GM12872 (cell line): ENCODE measurements at regions not wholly inside any gene's neighbourhood (a gene's known extent, or its start where the extent isn't known, plus 50 kb on each side); places are given as distances from the start of the nearest gene placed in this dataset.

Experiments
- TF ChIP-seq, protein P1 (sequence below): IDR thresholded peaks from 3 replicates; pipeline ENCODE4 v1.5.1; 2011; ENCODE audit warnings: low read depth, mild to moderate bottlenecking, low read length, moderate library complexity; ENCODE audit not compliant: insufficient read depth

DNA sequence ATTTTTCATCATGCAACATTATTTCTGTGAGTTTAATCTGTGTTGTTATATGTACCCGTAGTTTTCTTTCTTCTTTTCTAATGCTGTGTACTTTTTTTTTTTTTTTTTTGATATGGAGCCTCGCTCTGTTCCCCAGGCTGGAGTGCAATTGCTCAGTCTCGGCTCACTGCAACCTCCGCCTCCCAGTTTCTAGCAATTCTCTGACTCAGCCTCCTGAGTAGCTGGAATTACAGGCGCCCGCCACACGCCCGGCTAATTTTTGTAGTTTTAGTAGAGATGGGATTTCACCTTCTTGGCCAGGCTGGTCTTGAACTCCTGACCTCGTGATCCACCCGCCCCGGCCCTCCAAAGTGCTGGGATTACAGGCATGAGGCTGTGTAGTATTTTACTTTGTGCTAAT is 155.4 kb downstream of the GALR1 start:
- TF ChIP-seq, protein P1, sequence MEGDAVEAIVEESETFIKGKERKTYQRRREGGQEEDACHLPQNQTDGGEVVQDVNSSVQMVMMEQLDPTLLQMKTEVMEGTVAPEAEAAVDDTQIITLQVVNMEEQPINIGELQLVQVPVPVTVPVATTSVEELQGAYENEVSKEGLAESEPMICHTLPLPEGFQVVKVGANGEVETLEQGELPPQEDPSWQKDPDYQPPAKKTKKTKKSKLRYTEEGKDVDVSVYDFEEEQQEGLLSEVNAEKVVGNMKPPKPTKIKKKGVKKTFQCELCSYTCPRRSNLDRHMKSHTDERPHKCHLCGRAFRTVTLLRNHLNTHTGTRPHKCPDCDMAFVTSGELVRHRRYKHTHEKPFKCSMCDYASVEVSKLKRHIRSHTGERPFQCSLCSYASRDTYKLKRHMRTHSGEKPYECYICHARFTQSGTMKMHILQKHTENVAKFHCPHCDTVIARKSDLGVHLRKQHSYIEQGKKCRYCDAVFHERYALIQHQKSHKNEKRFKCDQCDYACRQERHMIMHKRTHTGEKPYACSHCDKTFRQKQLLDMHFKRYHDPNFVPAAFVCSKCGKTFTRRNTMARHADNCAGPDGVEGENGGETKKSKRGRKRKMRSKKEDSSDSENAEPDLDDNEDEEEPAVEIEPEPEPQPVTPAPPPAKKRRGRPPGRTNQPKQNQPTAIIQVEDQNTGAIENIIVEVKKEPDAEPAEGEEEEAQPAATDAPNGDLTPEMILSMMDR = no peak

DNA sequence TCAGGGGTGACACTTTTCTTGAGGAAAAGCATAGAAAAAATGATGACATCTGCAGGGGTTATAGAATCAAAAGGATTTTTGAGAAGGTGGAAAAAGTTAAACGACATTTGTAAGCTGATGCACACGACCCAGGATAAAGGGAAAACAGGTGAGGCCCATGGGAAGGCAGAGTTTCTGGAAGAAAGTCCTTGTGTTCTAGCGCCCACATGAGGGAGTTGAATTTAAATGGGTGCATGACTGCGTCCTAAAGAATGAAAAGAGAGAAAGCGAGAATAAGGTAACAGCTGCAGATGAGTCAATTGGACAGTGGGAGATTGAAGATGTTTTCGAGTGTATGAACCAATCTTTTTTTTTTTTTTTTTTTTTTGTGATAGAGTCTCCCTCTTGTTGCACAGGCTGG is 158.1 kb downstream of the GALR1 start:
- TF ChIP-seq, protein P1 = no peak

DNA sequence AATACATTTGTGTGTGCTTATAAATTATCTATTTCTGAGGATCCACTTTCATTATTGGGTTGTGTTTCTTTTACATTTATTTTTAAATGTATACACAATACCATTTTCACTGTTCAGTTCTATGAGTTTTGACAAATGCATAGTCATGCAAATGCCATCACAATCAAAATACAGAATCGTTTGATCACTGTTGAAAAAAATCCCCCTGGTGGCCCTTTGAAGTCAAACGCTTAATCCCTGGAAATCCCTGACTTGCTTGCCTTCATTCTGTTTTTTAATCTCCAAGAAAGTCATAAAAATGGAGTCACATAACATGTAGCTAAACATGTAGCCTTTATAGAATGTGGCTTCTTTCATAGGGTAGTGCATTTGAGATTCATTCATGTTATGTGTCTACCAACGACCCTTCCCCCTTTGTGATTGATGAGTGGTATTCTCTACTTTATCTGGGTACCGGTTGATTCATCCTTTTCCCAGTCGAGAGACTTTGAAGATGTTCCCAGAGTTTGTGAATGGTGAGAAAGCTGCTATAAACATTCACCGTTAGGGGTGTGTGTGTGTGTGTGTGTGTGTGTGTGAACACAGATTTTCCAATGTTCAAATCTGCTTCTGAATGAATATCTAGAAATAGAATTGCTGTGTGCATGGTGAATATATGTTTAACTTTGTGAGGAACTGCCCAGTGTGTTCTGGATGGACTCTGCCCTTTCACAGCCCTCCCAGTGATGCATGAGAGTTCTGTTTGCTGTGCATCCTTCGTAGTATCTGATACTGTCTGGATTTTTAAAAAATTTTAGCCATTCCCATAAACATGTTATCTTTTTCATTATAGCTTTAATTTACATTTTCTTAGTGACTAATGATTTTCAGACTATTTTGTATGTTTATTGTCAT is 173.6 kb downstream of the GALR1 start:
- TF ChIP-seq, protein P1 = no peak

DNA sequence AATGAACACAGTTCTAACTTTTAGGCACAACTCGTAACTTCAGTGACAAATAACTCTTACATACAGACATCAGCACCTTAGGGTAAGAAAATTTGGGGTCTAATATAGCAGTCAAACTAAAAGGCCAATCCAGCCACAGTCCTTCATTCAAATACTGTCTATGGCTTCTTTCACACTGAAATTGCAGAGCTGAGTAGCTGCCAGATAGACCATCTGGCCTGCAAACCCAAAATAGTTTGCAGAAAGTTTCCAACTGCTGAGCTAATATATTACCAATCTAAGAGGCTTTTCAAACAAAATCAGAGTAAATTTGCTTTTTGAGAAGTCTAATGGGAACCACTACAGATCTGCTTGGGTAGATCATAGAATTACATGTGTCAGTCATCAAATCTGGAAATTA is 183.4 kb downstream of the GALR1 start:
- TF ChIP-seq, protein P1 = no peak

DNA sequence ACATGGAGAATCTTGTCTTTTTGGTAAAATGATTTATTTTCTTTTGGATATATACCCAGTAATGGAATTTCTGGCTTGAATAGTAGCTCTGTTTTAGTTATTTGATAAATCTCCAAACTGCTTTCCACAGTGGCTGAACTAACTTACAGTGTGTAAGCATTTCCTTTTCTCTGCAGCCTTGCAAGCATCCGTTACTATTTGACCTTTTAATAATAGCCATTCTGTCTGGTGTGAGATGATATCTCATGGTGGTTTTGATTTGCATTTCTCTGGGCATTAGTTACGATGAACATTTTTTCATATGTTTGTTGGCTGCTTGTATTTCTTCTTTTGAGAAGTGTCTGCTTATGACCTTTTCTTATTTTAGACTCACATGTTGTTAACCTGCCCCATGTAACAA is 190.2 kb downstream of the GALR1 start:
- TF ChIP-seq, protein P1 = no peak

DNA sequence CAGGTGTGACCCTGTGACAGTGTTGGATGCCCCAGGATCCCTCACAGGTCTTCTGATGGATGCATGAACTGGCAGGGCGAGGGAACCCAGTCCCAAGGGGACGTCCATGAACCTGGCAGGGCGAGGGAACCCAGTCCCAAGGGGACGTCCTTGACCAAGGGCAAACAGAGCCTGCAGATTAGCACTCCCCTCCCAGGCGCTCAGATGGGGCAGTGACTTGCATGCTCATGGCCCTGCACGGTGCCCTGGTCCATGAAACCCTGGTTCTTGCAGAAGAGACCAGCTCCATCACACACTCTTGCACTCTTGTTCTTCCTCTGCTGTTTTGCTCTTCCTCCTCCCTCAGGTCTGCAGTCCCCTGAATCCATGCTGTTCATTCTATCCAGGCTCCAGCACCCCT is 192.7 kb downstream of the GALR1 start:
- TF ChIP-seq, protein P1 = no peak

DNA sequence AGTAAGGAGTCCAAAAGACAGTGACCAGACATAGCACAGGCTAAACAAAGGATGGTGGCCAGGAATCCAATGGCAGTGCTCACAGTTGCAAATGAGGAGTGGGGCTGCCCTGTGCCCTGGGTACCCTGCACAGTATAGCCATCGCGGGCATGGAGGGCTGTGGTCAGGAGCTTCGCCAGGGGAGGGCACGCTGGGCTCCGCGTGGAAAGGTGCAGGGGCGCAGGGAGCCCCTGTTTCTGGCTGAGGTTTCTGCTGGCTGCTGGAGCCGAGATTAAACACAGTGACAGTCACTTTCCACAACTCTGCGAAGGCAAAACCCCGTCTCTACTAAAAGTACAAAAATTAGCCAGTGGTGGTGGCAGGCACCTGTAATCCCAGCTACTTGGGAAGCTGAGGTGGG is 194.7 kb downstream of the GALR1 start:
- TF ChIP-seq, protein P1 = no peak
